ENCODE measurements at regions not wholly inside any gene's neighbourhood (a gene's known extent, or its start where the extent isn't known, plus 50 kb on each side); places are given as distances from the start of the nearest gene placed in this dataset.

DNA sequence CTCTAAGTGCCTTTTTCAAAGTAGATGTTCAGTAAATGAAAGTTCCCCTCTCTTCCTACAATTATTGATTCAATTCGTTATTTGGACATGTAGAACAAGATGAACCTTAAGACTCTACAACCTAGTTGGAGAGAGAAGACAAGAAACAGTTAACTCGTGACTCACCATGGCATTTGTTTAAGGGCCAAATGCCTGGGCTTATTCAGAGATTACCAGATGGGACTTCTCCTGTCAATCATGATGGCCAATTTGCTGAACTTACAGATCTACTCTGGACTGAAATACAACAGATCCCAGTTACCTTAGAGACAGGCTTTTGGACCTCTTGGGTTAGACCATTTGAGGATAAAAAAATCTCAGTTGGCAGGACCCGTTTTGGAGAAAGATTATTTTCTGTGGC, 93.5 kb downstream of the C1orf94 start:
- H3K36me3 ChIP-seq: no peaks in the 10 kb centered on the region
- no peaks in the 10 kb centered on the region for H3K9me3 ChIP-seq
- H3K27me3 ChIP-seq: peaks cover 0 to 29% (median 0%) of the 10 kb centered on the region in 3 donors
- no peak for DNase-seq
- TF ChIP-seq POLR2A (IDR thresholded peaks at IDR 0.05) (no peak), POLR2AphosphoS5 (IDR thresholded peaks at IDR 0.05) (no peak), EP300 (IDR thresholded peaks at IDR 0.05) (no peak)
- TF ChIP-seq, protein P1, sequence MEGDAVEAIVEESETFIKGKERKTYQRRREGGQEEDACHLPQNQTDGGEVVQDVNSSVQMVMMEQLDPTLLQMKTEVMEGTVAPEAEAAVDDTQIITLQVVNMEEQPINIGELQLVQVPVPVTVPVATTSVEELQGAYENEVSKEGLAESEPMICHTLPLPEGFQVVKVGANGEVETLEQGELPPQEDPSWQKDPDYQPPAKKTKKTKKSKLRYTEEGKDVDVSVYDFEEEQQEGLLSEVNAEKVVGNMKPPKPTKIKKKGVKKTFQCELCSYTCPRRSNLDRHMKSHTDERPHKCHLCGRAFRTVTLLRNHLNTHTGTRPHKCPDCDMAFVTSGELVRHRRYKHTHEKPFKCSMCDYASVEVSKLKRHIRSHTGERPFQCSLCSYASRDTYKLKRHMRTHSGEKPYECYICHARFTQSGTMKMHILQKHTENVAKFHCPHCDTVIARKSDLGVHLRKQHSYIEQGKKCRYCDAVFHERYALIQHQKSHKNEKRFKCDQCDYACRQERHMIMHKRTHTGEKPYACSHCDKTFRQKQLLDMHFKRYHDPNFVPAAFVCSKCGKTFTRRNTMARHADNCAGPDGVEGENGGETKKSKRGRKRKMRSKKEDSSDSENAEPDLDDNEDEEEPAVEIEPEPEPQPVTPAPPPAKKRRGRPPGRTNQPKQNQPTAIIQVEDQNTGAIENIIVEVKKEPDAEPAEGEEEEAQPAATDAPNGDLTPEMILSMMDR (IDR thresholded peaks at IDR 0.05): no peak
- H3K27ac ChIP-seq: no peak overlapping the region
- no peaks in the 10 kb centered on the region for H3K4me1 ChIP-seq
- intact Hi-C loops (cut with DNase I): no loop called here
- H3K4me3 ChIP-seq: no peak overlapping the region
- WGBS, 2 donors: 61 to 76% methylated on average over 3 of the region's 3 CpGs

DNA sequence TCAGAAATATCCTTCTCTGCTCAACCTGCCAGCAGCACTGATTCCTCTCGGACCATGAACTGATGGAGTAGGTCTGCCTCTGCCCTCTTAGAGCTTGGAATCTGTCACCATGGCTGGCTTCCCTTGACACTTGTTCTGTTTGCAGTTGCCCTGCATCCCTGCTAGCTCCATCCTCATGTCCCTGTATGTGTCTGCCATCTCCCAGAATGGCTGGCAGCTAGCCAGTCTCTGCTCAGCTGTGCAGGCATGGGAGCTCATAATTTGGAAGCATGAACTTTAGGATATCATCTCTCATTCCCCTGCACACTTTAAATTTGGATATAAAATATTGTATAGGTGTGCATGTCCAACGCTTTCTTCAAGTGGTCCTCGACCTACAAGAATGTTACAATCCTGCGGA, 95.4 kb downstream of the C1orf94 start:
- H3K4me1 ChIP-seq: no peaks in the 10 kb centered on the region
- H3K27ac ChIP-seq: no peak overlapping the region
- no peaks in the 10 kb centered on the region for H3K36me3 ChIP-seq
- intact Hi-C loops (cut with DNase I): no loop called here
- no peak for DNase-seq
- WGBS, 2 donors: 82 to 86% methylated on average over 4 of the region's 4 CpGs
- H3K4me3 ChIP-seq: no peak overlapping the region
- no peaks in the 10 kb centered on the region for H3K9me3 ChIP-seq
- TF ChIP-seq EP300 (IDR thresholded peaks at IDR 0.05): no peak
- TF ChIP-seq POLR2A (IDR thresholded peaks at IDR 0.05): no peak
- TF ChIP-seq, protein P1 (IDR thresholded peaks at IDR 0.05): no peak
- TF ChIP-seq POLR2AphosphoS5 (IDR thresholded peaks at IDR 0.05): no peak
- H3K27me3 ChIP-seq: peaks cover 0 to 15% (median 0%) of the 10 kb centered on the region in 3 donors

DNA sequence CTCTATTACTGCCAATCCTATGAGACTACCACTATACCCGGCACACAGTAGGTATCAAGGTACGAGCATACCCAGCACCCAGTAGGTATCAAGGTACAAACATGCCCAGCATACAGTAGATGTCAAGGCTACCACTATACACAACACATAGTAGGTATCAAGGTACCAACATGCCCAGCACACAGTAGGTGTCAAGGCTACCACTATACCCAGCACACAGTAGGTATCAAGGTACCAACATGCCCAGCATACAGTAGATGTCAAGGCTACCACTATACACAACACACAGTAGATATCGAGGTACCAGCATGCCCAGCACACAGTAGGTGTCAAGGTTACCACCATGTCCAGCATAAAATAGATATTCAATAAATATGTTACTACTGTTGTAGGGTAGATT, 98.4 kb downstream of the C1orf94 start:
- no peak for DNase-seq
- Histone ChIP-seq H3K27me3 (peaks cover 0 to 12% (median 0%) of the 10 kb centered on the region in 3 donors), H3K4me1 (no peaks in the 10 kb centered on the region), H3K27ac (no peak overlapping the region), H3K36me3 (no peaks in the 10 kb centered on the region), H3K4me3 (no peak overlapping the region), H3K9me3 (no peaks in the 10 kb centered on the region)
- TF ChIP-seq, protein P1 (IDR thresholded peaks at IDR 0.05): no peak
- TF ChIP-seq POLR2AphosphoS5 (IDR thresholded peaks at IDR 0.05): no peak
- WGBS, 2 donors: 92 to 93% methylated on average over 3 of the region's 3 CpGs
- intact Hi-C loops (cut with DNase I): no loop called here

DNA sequence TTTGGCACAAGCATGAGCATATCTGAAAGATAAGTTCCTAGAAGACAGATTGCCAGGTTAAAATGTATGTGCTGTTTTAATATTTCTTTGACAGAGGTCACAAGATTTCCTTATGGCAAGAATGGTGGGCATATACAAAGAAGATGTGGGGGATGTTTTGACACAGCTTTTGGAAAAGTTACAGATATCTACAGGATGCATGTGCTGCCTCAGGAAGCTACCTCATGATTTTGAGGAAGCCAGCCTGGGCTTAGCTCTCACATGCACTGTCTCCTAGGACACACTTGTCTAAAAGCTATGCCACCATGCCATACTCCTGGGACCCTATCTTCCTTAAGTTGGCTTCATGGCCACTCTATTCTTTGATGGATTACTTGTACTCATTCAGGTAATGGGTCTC, 99.9 kb downstream of the C1orf94 start:
- TF ChIP-seq POLR2AphosphoS5 (IDR thresholded peaks at IDR 0.05) (no peak), EP300 (IDR thresholded peaks at IDR 0.05) (no peak), POLR2A (IDR thresholded peaks at IDR 0.05) (no peak)
- TF ChIP-seq, protein P1 (IDR thresholded peaks at IDR 0.05): no peak
- intact Hi-C loops (cut with DNase I): no loop called here
- no peak for DNase-seq
- H3K4me1 ChIP-seq: no peaks in the 10 kb centered on the region
- H3K27ac ChIP-seq: no peak overlapping the region
- no peaks in the 10 kb centered on the region for H3K36me3 ChIP-seq
- H3K4me3 ChIP-seq: no peak overlapping the region
- H3K9me3 ChIP-seq: no peaks in the 10 kb centered on the region
- peaks cover 0 to 10% (median 0%) of the 10 kb centered on the region in 3 donors for H3K27me3 ChIP-seq

DNA sequence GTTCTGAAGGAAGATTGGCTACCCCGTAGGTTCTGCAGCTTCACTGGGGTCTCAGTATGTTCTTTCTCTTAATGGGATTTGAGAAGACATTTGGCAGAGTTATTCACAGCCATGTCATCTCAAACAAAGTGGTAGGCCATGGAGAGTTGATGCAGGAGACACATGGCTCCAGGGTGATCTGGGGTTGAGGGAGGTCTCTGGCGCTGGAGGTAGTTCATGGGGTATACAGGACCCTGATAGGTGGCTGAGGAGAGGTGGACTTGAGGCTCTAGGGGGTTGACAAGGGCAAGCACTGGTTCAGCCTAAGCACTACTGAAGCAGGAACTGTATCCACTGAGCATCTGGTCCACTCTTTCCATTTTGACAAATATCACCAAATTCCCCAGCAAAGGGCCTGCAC, 100.4 kb downstream of the C1orf94 start:
- DNase-seq: no peak
- Histone ChIP-seq H3K4me3 (no peak overlapping the region), H3K36me3 (no peaks in the 10 kb centered on the region), H3K9me3 (no peaks in the 10 kb centered on the region), H3K27ac (no peak overlapping the region), H3K27me3 (peaks cover 0 to 5% (median 0%) of the 10 kb centered on the region in 3 donors), H3K4me1 (no peaks in the 10 kb centered on the region)
- intact Hi-C loops (cut with DNase I): no loop called here
- no peak for TF ChIP-seq POLR2AphosphoS5 (IDR thresholded peaks at IDR 0.05)
- TF ChIP-seq, protein P1 (IDR thresholded peaks at IDR 0.05): no peak
- TF ChIP-seq EP300 (IDR thresholded peaks at IDR 0.05): no peak
- TF ChIP-seq POLR2A (IDR thresholded peaks at IDR 0.05): no peak
- WGBS, 2 donors: 72 to 83% methylated on average over 2 of the region's 2 CpGs

Measured in sigmoid colon (tissue), 6 donors.